HG03457 (cell line): ENCODE measurements at regions not wholly inside any gene's neighbourhood (a gene's known extent, or its start where the extent isn't known, plus 50 kb on each side); places are given as distances from the start of the nearest gene placed in this dataset.
"Not testable (repeated sequence)": the region's sequence is repeated elsewhere in the genome, so short reads cannot be mapped to it uniquely, and the experiment has no call there.

Experiments used
- ATAC-seq: cut with Tn5 transposase; IDR thresholded peaks from one replicate; pipeline ENCODE4 v1.9.1; 2021; ENCODE audit warnings: moderate number of reproducible peaks; ENCODE audit not compliant: unreplicated experiment

DNA sequence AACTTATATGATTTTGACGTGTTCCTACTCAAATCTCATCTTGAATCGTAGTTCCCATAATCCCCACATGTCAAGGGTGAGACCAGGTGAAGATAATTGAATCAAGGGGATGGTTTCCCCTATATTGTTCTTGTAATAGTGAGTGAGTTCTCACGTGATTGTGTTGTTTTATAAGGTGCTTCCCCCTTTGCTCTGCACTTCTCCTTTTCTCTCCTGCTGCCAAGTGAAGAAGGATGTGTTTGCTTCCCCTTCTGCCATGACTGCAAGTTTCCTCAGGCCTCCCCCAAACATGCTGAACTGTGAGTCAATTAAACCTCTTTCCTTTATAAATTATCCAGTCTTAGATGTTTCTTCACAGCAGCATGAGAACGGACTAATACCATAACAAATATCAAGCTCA lies 83.2 kb downstream of the MANEA start:
- no peak for ATAC-seq

DNA sequence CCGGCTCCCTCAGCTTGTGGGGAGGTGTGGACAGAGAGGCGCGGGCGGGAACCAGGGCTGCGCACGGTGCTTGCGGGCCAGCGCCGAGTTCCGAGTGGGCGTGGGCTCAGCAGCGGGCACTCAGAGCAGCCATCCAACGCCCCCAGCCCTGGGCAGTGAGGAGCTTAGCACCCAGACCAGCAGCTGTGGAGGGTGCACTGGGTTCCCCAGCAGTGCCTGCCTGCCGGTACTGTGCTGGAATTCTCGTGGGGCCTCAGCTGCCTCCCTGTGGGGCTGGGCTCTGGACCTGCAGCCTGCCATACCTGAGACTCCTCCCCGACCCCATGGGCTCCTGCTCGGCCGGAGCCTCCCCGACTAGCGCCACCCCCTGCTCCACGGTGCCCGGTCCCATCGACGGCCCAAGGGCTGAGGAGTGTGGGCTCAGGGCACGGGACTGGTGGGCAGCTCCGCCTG lies 92.7 kb downstream of the MANEA start:
- ATAC-seq, result no peak

DNA sequence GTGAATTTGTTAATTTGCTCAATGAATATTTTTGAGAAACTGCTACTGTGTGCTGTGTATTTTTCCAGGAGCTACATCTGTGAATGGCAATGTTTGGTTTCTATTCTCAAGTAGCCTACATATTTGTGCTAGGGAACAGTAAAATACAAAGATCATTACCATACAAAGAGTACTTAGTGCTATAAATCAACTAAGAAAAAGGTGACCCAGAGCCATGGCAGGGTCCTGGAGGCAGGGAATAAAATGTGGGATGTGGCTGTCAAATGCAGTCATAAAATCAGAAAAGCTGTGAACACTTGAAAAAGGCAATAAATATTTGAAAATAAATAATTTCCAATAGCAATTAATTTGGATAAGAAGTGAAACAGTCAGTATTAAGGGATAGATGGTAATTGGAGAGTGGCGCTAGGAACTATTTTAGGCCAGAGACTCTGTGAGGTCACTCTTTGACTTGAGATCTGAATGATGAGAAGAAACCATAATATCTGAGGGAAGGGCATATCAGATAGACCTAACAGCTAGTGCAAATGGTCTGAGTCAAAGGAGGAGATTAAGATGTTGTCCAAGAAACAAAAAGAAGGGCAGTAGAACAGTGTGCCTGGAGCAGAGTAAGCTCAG lies 98.8 kb downstream of the MANEA start:
- no peak for ATAC-seq

DNA sequence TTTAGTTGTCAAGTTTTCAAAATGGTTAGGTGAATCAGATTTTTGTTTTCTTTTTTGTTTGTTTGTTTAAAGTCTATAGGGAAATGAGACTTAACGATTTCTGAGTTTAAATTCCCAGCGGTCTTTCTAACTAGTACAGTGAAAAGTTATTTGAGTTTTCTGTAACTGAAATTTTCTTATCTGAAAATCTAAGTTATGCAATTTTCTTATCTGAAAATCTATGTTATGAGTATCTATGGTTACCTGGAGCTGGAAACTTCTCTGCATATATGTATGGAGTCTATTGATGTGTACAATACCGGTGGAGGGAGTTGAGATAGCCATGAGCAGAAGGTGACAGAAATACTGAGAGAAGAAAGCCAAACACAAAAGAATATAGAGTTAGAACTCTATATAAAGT lies 102.6 kb downstream of the MANEA start:
- ATAC-seq, result no peak

DNA sequence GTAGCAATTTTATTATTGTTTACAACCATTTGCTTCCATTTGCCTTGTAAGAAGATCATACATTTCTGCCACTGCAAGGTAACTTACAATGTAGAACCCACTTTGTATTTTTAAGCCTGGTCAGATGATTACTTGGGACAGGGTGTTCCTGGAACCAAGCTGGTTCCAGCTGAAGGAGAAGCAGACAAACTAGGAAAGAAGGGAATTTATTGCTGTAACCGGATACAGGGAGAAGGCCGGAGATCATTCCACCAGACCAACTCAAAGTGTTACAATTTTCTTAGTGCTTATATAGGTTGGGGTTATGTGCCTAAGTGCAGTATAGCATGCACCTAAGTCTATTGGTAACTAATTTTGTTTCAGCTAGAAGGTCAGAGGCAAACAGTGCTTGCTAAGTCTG lies 104.4 kb downstream of the MANEA start:
- ATAC-seq, result no peak

DNA sequence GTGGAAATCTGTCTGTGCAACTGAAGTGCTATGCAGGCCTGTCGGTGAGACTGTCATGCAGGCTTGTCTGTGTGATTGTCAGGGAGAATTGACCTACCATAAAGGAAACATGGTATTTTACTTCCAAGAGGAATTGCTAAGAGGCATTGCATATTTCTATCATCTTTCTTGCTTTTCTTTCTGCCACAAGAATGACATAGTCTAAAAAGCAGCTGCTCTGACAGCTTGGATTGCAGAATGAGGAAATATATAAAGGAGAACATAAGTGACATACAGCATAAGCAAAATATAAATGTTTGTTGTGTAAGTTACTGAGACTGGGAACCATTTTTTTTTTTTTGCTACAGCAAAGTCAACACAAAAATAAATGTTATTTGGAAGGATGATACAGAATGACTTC lies 105.1 kb downstream of the MANEA start:
- ATAC-seq, result no peak

DNA sequence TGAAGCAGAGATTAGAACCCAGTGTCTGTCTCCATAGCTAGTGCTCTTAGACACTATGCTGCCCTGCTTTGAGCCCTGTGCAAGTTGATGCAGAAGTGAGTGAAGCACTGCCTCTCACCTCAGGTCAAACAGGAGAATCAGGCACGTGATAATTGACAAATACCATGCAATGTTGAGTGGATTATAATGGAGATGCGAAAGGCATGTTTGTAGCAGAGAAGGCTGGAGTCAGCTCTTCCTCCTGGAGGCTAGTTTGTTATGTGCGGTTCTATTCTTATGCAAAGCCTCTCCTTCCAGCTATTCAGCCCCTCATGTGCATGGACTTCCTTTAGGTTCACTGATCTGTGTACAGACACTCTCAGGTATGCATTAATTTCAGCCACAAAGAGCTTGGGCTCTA lies 108.5 kb downstream of the MANEA start:
- no peak for ATAC-seq

DNA sequence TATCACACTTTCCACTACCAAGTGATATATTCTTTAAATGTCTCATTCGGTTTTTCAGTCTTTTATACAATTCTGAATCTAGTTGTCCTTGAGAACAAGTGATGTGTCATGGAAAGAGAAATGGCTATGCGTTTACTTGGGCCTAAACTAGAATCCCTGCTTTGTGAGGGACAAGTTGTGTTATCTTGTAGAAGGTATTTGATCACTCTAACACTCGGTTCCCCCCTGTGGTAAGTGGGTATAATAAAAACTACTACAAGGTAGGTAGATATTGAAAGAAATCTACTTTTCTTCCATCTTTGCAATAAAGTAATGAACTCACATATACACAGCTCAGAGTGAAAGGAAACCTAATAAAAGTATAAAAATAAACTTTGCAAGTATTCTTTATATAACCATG lies 108.9 kb downstream of the MANEA start:
- no peak for ATAC-seq

DNA sequence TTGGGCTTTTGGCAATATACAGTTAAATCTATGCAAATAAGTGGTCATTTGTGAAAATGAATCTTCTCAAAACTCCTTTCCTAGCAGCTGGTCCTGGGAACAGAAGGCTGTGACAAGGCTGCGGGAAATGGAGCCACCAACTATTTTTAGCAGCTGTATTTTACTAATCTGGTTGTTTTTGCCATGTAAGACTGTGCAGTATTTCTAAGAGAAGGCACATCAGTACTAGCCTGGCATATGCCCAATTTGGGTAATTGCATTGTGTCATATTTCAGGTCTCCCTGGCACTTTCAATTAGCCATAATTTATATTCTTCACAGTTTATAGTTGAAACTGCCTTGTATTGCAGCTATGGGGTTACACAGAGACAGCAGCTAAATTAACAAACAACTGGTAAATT lies 109.6 kb downstream of the MANEA start:
- no peak for ATAC-seq

DNA sequence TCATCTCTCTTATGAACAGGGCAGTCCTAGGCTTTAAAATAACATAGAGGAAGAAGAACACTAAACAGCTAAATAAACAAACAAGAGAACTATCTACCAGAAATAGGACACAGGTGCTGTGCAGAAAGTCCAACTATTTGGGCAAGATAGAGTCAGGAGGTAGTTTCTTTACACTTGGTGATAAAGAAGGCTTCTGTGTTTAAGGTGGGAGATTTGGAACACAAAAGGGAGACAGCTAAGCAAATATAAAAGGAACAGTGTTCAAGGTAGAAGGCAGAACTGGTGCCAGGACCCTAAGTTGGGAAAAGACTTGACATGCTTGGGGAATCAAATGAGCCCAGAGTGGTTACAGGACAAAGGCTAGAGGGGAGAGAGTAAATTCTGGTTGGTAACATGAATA lies 110.5 kb downstream of the MANEA start:
- no peak for ATAC-seq

DNA sequence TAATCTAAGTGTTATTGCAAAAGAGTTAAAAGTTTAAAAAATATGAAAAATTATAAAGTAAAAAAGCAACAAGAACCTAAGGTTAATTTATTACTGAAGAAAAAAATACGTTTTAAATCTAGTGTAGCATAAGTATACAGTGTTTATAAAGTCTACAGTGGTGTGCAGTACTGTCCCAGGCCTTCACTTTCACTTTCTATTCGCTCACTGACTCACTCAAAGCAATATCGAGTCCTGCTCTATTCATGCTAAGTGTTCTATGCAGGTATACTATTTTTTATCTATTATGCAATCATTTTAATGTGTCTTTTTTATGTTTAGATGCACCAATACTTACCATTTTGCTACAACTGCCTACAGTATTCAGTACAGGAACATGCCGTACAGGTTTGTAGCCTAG lies 113.0 kb downstream of the MANEA start:
- peak; percentile 79 for ATAC-seq

DNA sequence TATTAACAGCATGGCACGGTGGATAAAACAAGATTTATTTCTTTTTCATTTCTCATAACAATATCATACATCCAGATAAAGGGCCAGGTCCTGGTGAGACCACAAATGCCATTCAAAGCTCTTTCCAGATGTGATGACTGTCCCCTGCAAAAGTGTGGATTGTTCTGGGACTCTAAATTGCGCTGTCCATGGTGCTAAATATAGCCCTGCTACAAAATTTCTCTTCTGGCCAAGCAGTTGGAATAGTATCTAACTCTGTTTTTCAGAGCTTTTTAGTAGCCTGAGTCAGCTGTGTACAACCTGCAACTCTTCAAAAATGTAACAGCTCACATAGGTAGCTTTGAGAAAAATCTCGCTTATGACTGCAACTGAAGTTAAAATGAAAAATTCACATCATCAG lies 115.8 kb downstream of the MANEA start:
- no peak for ATAC-seq

DNA sequence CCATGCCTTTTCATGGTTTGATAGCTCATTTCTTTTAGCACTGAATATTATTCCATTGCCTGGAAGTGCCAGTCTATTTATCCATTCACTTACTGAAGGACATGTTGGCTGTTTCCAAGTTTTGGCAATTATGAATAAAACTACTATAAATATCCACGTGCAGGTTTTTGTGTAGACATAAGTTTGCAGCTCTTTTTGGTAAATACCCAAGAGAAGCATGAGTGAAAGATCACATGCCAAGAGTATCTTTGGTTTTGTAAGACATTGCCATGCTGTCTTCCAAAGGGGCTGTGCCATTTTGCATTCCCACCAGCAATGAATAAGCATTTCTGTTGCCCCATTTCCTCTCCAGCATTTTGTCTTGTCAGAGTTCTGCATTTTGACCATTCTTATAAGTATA lies 120.9 kb downstream of the MANEA start:
- ATAC-seq, result no peak

DNA sequence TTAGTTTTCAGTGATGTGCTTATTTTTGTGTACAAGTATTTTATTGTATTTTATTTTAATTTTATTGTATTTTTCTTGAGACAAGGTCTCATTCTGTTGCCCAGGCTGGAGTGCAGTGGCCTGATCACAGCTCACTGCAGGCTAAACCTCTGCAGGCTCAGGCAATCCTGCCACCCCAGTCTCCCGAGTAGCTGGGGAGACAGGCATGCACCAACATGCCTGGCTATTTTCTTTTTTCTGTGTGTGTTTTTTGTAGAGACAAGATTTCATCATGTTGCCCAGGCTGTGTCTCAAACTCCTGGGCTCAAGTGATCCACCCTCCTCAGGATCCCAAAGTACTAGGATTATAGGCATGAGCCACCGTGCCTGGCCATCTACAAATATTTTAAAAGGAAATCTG lies 146.3 kb downstream of the MANEA start:
- no peak for ATAC-seq

DNA sequence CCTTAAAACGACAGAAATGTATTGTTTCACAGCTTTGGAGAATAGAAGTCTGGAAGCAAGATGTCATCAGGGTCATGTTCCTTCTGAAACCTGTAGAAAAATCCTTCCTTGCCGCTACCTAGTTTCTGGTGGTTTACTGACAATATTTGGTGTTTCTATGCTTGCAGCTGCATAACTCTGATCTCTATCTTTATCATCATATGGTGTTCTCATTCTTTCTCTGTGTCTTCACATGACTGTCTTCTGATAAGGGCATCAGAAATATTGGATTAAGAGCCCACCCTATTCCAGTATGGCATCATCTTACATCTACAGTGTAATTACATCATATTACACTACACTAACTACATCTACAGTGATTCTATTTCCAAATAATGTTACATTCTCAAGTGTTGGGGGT lies 148.0 kb downstream of the MANEA start:
- ATAC-seq, result no peak

DNA sequence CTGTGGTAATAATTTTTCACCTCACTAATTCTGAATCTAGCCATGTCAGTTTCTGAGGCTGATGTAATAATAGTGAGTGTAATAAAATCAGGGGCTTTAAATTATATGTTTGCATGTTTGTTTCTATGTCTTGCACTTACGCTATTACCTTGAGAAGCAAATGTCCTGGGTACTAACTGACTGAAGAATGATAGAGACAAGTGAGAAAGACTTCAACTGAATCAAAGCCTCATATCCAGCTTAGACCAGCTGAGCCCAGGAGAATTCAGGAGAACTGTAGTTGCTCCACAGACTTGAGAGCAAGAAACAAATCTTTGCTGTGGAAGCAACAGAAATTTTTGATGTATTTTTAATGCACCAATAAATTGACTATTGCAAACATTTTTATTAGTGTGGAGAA lies 162.8 kb downstream of the MANEA start:
- ATAC-seq, result no peak

DNA sequence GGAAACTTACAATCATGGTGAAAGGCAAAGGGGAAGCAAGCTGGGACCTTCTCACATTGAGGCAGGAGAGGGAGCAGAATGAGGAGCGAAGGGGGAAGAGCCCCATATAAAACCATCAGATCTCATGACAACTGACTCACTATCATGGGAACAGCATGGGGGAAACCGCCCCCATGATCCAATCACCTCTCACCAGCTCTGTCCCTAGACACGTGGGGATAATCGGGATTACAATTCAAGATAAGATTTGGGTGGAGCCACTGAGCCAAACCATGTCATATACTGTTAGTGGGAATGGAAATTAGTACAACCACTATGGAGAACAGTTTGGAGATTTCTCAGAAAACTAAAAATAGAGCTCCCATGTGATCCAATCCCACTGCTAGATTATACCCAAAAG lies 163.7 kb downstream of the MANEA start:
- no peak for ATAC-seq

DNA sequence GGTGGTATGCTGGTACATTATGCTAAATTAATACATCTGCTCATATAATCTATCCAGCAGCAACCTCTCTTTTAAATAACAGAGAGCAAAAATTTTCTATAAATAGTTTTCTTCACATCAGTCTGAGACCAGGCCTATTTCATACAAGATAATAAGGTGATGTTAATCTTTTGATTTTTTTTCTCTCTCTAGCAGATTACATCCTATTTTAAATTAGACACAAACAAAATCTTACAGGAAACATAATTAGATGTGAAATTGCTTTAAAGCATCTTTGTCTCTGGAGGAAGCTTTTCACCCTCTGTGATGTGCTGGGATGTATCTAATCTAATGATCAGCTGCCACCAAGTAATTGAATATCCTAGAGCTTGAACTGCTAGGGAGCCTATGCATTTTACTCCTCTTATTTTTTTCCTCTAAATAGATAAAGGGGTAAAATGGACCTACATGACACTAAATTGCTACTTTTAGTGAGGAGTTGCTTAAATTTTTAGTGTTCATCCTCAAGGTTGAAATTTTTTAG lies 165.5 kb downstream of the MANEA start:
- no peak for ATAC-seq

DNA sequence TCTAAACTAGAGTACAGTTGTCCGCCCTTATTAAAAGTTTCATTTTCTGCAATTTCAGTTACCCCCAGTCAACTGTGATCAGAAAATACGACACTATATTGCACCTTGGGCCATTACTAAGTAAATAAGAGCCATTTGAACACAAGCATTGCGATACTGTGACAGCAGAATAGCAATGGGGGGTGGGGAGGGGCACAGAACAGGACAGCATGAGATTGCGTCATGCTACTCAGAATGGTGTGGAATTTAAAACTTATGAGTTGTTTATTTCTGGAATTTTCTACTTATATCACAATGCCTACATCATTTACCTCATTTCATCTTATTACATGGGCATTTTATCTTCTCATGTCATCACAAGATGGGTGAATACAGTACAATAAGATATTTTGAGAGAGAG lies 166.3 kb downstream of the MANEA start:
- ATAC-seq, result no peak

DNA sequence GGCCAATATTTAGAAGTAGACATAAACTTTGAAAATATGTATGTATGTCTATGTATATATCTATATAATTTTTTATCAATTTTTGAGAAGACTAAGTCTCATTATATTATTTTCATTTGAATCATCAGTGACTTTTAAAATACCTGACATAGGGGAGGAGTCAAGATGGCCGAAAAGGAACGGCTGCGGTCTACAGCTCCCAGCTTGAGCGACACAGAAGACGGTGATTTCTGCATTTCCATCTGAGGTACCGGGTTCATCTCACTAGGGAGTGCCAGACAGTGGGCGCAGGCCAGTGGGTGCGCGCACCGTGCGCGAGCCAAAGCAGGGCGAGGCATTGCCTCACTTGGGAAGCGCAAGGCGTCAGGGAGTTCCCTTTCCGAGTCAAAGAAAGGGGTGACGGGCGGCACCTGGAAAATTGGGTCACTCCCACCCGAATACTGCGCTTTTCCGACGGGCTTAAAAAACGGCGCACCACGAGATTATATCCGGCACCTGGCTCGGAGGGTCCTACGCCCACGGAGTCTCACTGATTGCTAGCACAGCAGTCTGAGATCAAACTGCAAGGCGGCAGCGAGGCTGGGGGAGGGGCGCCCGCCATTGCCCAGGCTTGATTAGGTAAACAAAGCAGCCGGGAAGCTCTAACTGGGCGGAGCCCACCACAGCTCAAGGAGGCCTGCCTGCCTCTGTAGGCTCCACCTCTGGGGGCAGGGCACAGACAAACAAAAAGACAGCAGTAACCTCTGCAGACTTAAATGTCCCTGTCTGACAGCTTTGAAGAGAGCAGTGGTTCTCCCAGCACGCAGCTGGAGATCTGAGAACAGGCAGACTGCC lies 181.1 kb downstream of the MANEA start:
- not testable (repeated sequence) for ATAC-seq

DNA sequence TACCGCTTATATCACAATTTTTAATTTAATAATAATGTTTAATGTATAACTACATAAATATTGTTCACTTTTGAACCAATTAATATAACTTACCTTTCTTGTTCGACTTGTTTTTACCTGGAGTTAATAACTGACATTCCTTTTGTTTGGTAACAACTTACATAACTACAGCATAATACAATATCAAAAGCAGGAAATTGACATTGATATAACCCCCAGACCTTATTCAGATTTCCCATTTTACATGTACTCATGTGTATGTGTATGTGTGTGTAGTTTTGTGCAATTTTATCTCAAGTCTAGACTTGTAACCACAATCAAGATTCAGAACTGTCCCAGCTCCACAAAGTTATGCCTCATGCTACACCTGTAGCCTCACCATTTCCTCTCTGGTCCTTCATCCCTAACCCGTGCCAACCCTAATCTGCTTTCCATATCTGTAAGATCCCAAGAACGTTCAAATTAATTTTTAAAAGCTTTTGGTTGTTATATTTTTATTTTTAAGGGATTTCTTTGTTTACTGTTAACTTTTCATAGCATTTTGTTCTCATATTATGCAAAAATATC lies 190.6 kb downstream of the MANEA start:
- ATAC-seq, result no peak

DNA sequence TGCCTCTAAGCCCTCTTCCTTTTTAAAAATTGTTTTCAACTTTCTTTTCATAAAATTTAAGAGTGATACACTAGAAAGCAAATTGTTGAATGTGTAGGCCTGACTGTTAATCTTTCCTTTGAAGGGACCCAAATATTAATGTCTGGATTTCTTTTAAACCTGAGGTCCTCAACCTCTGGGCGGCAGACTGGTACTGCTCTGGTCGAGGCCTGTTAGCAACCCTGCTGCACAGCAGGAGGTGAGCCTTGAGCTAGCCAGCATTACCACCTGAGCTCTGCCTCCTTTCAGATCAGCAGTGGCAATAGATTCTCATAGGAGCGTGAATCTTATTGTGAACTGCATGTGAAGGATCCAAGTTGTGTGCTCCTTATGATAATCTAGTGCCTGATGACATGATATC lies 191.2 kb downstream of the MANEA start:
- ATAC-seq, result no peak
